HepG2 (cell line): ENCODE measurements at regions not wholly inside any gene's neighbourhood (a gene's known extent, or its start where the extent isn't known, plus 50 kb on each side); places are given as distances from the start of the nearest gene placed in this dataset.

Experiments used
- ATAC-seq: fragments of 200-7000 bp; cut with Tn5 transposase; 3 replicates; pipeline ENCODE4 v1.9.1; 2020; ENCODE audit warnings: mild to moderate bottlenecking, moderate library complexity
- BruUV-seq: library from RNA; stranded (reverse); fragments of 400-500 nt; replicated peaks from 2 replicates; lab custom pipeline; 2021; lab: Mats Ljungman, UMichigan
- CTCF ChIA-PET: fragments of 300-600 bp; formaldehyde crosslinking; extraction: SDS; loops from one replicate; lab custom pipeline; 2021; ENCODE audit warnings: low total read pairs, inconsistent platforms, low intra/inter-chr PET ratio; lab: Yijun Ruan, JAX
- POLR2A ChIA-PET: fragments of 350-600 bp; sonication (Branson Sonifier 250); formaldehyde crosslinking; loops from one replicate; lab custom pipeline; 2020; ENCODE audit warnings: antibody characterized with exemption, inconsistent platforms; lab: Yijun Ruan, JAX
- DNase-seq: peaks from one replicate; pipeline ENCODE4 v3.0.0-alpha.2; 2015; ENCODE audit warnings: low spot score
- FAIRE-seq: peaks from 3 replicates; lab custom pipeline; 2011; peaks lifted over from hg19 to GRCh38; lab: Jason Lieb, UNC
- H2AFZ ChIP-seq: one replicate; pipeline ENCODE4 v1.6.1; 2011; ENCODE audit warnings: low read length, inconsistent platforms
- H3K27ac ChIP-seq: fragments of 300-600 bp; 3 replicates; pipeline ENCODE4 v1.8.0; 2011; ENCODE audit warnings: mixed run types, mild to moderate bottlenecking, mixed read lengths, low read length, inconsistent platforms; ENCODE audit not compliant: insufficient read depth; ENCODE audit errors: extremely low read length
- H3K27me3 ChIP-seq, 2 experiments: fragments of 200-600 bp in 1 of 2; 2 replicates in 1 of 2; 3 replicates in 1 of 2; pipeline versions ENCODE4 v1.6.0 to v1.8.0; 2011; ENCODE audit warnings: low read length in 2 of 2, mild to moderate bottlenecking in 2 of 2, moderate library complexity in 2 of 2, inconsistent platforms in 1 of 2; ENCODE audit not compliant: insufficient read depth in 2 of 2, control insufficient read depth in 1 of 2
- H3K36me3 ChIP-seq, 2 experiments: fragments of 200-600 bp in 1 of 2; replicated peaks in 1 of 2; 2 replicates in 1 of 2; 3 replicates in 1 of 2; pipeline versions ENCODE4 v1.5.1 to v1.8.0; 2011; ENCODE audit warnings: low read length in 2 of 2, inconsistent platforms in 1 of 2; ENCODE audit not compliant: insufficient read depth in 2 of 2, control insufficient read depth in 1 of 2
- H3K4me1 ChIP-seq: 2 replicates; pipeline ENCODE4 v1.5.1; 2012; ENCODE audit warnings: low read length, inconsistent platforms; ENCODE audit not compliant: insufficient read depth
- H3K4me2 ChIP-seq: 2 replicates; pipeline ENCODE4 v1.6.0; 2011; ENCODE audit warnings: low read depth, low read length, inconsistent platforms
- H3K4me3 ChIP-seq, 3 experiments: fragments of 200-600 bp in 1 of 3; sonication (generic), shearing (Covaris generic) in 1 of 3; replicated peaks in 1 of 3; 2 replicates each; pipeline ENCODE4 v1.5.1; 2011 to 2016; ENCODE audit warnings: low read length in 3 of 3, inconsistent platforms in 2 of 3, low read depth in 2 of 3, mild to moderate bottlenecking in 2 of 3, control low read depth in 1 of 3, mixed read lengths in 1 of 3; ENCODE audit not compliant: insufficient read depth in 1 of 3
- H3K79me2 ChIP-seq: one replicate; pipeline ENCODE4 v1.6.1; 2011; ENCODE audit warnings: low read length, inconsistent platforms; ENCODE audit not compliant: insufficient read depth
- H3K9ac ChIP-seq: 2 replicates; pipeline ENCODE4 v1.6.0; 2011; ENCODE audit warnings: mild to moderate bottlenecking, low read depth, low read length, inconsistent platforms; ENCODE audit not compliant: insufficient read depth
- H3K9me3 ChIP-seq: 2 replicates; pipeline ENCODE4 v1.5.1; 2012; ENCODE audit warnings: mild to moderate bottlenecking, low read length
- H4K20me1 ChIP-seq: 2 replicates; pipeline ENCODE4 v1.6.0; 2011; ENCODE audit warnings: inconsistent platforms, mild to moderate bottlenecking, low read length, moderate library complexity; ENCODE audit not compliant: insufficient read depth
- FOXJ3 ChIP-seq: sonication (generic); formaldehyde crosslinking; IDR thresholded peaks from 2 replicates; pipeline ENCODE4 v1.4.0; 2020; ENCODE audit warnings: missing genetic modification reagents, mild to moderate bottlenecking, borderline replicate concordance
- HNF4A ChIP-seq: sonication (generic); formaldehyde crosslinking; IDR thresholded peaks from 2 replicates; pipeline ENCODE4 v1.4.0; 2020; ENCODE audit warnings: missing genetic modification reagents
- MATR3 ChIP-seq: sonication (generic); formaldehyde crosslinking; IDR thresholded peaks from 2 replicates; pipeline ENCODE4 v1.4.0; 2020; ENCODE audit warnings: missing genetic modification reagents
- ZBTB7A ChIP-seq: sonication (generic); formaldehyde crosslinking; IDR thresholded peaks from 2 replicates; pipeline ENCODE4 v1.8.0; 2022; ENCODE audit warnings: mild to moderate bottlenecking, missing genetic modification reagents
- ZNF446 ChIP-seq: sonication (generic); formaldehyde crosslinking; IDR thresholded peaks from 2 replicates; pipeline ENCODE4 v1.5.0; 2020; ENCODE audit warnings: mild to moderate bottlenecking, missing genetic modification reagents
- ZNF703 ChIP-seq: sonication (generic); formaldehyde crosslinking; IDR thresholded peaks from 2 replicates; pipeline ENCODE4 v1.5.1; 2020; ENCODE audit warnings: missing genetic modification reagents, mild to moderate bottlenecking, moderate library complexity, borderline replicate concordance
- WGBS: methylation state at CpG from one replicate; pipeline ENCODE4 v1.1.6; 2017; ENCODE audit warnings: low lambda C conversion rate; 5-methylcytosine and 5-hydroxymethylcytosine counted together
- in situ Hi-C: cut with HindIII; loops from 2 replicates; pipeline ENCODE4 v1.10.0; 2017; ENCODE audit warnings: low pct_unique_long_range_greater_than_20kb; ENCODE audit not compliant: extremely low pct_ligation_motif_present
- intact Hi-C: fragments of 100-400 bp; cut with micrococcal nuclease; formaldehyde crosslinking; loops from one replicate; pipeline ENCODE4 v1.10.0; 2022; ENCODE audit not compliant: unreplicated experiment
- TF ChIP-seq, protein P1 (sequence below): IDR thresholded peaks from 2 replicates; pipeline ENCODE4 v1.6.1; 2016; ENCODE audit warnings: mild to moderate bottlenecking

DNA sequence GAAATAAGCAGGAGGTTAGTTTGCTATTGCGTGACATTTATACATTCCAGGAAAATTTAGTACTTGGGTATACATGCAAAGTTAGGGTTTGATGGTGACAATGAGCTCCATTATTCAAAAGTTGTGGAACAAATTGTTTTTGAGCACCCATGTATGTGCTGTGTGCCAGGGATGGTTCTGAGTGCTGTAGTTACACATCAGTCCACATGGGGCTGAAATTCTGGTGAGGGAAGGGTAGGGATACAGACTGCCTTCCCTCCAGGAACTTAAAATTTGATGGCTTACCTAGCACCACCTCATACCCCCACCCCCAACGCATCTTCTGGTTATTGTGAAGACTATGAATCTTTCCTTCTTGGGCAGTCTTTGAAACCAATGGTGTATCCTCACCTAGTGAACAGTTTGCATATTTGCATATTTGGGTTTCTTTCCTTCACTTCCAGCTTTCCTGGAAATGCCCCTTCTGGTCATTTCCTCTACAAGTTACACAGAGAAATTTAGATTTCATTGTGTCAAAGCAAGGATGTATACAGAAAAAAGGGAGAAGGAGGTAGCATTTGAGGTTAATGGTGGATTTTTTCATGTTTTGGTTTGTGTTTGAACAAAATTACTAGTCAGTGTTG lies 222.0 kb upstream of the IL12A start:
- ATAC-seq (peak; percentile 68), DNase-seq (no peak), FAIRE-seq (no peak)
- in situ Hi-C loops = no loop called here
- Histone ChIP-seq H3K36me3 (no peaks in the 10 kb centered on the region), H3K4me3 (no peak overlapping the region), H4K20me1 (no peaks in the 10 kb centered on the region), H3K4me2 (no peak overlapping the region), H3K9me3 (no peaks in the 10 kb centered on the region), H3K9ac (no peak overlapping the region), H3K79me2 (no peaks in the 10 kb centered on the region), H2AFZ (no peak overlapping the region), H3K27ac (no peak overlapping the region), H3K27me3 (peaks cover 8 to 44% of the 10 kb centered on the region in 2 experiments), H3K4me1 (peaks cover 18% of the 10 kb centered on the region)
- TF ChIP-seq, protein P1, sequence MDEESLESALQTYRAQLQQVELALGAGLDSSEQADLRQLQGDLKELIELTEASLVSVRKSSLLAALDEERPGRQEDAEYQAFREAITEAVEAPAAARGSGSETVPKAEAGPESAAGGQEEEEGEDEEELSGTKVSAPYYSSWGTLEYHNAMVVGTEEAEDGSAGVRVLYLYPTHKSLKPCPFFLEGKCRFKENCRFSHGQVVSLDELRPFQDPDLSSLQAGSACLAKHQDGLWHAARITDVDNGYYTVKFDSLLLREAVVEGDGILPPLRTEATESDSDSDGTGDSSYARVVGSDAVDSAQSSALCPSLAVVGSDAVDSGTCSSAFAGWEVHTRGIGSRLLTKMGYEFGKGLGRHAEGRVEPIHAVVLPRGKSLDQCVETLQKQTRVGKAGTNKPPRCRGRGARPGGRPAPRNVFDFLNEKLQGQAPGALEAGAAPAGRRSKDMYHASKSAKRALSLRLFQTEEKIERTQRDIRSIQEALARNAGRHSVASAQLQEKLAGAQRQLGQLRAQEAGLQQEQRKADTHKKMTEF (CRISPR knock-in tag) = no peak
- BruUV-seq = no TSS peak
- 36% methylated on average over 2 of the region's 2 CpGs for WGBS
- POLR2A ChIA-PET = no interaction called here
- CTCF ChIA-PET = interaction anchor here (1.8 kb wide), 1 partner anchor 39 kb away, joined by 5 read pairs; no protein-coding TSS in a partner anchor
- intact Hi-C loops = no loop called here

DNA sequence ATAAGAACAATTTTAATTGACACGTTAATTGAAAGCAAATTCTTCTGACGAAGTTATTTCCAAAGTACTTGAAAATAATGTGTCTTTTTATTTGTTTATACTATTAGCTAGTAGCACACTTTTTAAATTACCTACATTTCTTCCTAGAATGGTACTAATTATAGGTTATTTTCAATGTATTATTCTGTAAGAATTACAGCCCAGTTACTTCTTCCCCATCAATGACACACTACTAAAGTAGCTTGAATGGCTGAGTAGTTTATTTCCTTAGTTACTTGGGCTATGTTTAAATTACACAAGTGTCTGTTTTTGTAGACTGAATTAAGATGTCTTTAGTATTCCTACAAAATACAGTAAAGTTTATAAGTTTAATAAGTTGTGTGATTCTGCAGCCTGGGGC lies 217.6 kb upstream of the IL12A start:
- H3K4me2 ChIP-seq = no peak overlapping the region
- no peaks in the 10 kb centered on the region for H3K79me2 ChIP-seq
- ChIA-PET POLR2A (no interaction called here), CTCF (no interaction called here)
- H3K9me3 ChIP-seq = no peaks in the 10 kb centered on the region
- H3K27me3 ChIP-seq = peaks cover 0 to 5% of the 10 kb centered on the region in 2 experiments; a peak in 2 of 5 replicates
- H3K36me3 ChIP-seq = no peaks in the 10 kb centered on the region
- no peak overlapping the region for H3K27ac ChIP-seq
- ATAC-seq (no peak), FAIRE-seq (no peak), DNase-seq (no peak)
- no TSS peak for BruUV-seq
- WGBS = 51% methylated on average over 2 of the region's 2 CpGs
- H3K9ac ChIP-seq = no peak overlapping the region
- TF ChIP-seq HNF4A (CRISPR knock-in tag) (no peak), ZBTB7A (CRISPR knock-in tag) (no peak), ZNF703 (CRISPR knock-in tag) (no peak), FOXJ3 (CRISPR knock-in tag) (no peak), ZNF446 (CRISPR knock-in tag) (no peak), MATR3 (CRISPR knock-in tag) (no peak)
- H2AFZ ChIP-seq = no peak overlapping the region
- intact Hi-C loops (no loop called here), in situ Hi-C loops (no loop called here)
- no peaks in the 10 kb centered on the region for H3K4me1 ChIP-seq
- H3K4me3 ChIP-seq = no peak overlapping the region
- no peaks in the 10 kb centered on the region for H4K20me1 ChIP-seq
